GM19351 (cell line): ENCODE measurements at regions not wholly inside any gene's neighbourhood (a gene's known extent, or its start where the extent isn't known, plus 50 kb on each side); places are given as distances from the start of the nearest gene placed in this dataset.
"Not testable (repeated sequence)": the region's sequence is repeated elsewhere in the genome, so short reads cannot be mapped to it uniquely, and the experiment has no call there.

Experiments
- ATAC-seq: cut with Tn5 transposase; IDR thresholded peaks from one replicate; pipeline ENCODE4 v1.9.1; 2021; ENCODE audit warnings: mild to moderate bottlenecking, moderate library complexity; ENCODE audit not compliant: unreplicated experiment

GRCh38 chr3:150303768-150304167, 104.3 kb upstream of the TSC22D2 start:
- peak; percentile 55 for ATAC-seq

GRCh38 chr3:150302246-150302645, 105.9 kb upstream of the TSC22D2 start:
- no peak for ATAC-seq

- ATAC-seq, result no peak
These were observed 107.1 kb upstream of the TSC22D2 start for GRCh38 chr3:150300852-150301517.

DNA sequence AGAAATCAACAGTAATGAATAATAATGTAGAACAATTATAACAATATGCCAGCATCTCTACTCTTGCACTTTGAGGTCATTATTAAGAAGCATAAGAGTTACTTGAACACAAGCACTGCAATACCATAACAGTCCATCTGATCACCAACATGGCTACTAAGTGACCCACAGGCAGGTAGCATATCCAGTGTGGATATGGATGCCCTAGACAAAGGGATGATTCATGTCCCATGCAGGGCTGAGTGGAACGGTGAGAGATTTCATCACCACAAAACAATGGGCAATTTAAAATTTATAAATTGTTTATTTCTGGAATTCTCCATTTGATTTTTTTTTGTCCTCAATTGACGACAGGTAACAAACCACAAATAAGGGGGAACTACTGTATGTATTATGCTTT, 107.7 kb upstream of the TSC22D2 start:
- no peak for ATAC-seq

GRCh38 chr3:150299201-150299600, 108.9 kb upstream of the TSC22D2 start:
- no peak for ATAC-seq

DNA sequence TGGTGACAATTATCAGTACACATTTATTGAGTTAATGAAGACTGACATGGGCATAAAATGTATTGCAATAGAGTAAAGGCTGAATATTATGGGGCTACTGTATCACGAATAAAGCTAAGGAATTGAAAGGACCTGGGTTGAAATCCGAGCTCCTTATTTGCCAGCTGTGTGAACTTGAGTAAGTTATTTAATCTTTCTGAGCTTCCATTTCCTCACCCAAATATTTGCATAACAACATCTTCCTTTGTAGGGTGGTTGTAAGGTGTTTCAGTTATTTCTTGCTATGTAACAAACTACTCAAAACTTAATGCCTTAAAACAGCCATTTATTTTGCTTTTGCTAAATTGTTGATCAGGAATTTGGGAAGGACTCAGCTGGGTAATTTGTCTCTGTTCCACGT, 111.1 kb upstream of the TSC22D2 start:
- no peak for ATAC-seq

DNA sequence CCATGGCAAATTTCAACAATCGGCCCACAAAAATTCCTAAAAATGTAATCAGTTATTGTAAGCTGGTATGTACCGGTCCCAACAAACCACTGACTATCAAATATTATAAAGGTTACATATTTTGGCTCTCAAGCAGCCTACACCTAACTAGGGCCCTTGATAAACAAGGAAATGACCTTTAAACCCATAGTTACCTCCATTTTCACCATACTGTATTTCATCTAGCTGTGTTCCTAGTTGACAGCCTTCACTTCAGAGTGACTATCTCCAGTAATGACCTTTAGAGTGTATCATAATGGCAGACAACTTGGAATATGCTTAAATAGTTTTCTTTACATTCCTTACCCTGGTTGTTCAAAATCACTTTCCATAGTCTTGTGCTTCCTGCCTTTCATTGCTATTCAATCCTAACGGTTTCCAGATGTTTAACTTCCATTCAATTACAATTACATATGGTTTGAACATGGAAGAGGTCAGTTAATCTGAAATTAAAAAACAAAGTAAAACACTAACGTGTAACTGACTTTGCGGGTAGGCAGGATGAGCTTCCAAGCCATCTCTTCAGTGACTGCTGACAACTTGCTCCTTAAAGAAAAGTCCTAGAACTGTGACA, 111.9 kb upstream of the TSC22D2 start:
- no peak for ATAC-seq

- no peak for ATAC-seq
These were observed 114.6 kb upstream of the TSC22D2 start for GRCh38 chr3:150293401-150294001.

GRCh38 chr3:150292891-150293290, 115.2 kb upstream of the TSC22D2 start:
- no peak for ATAC-seq

DNA sequence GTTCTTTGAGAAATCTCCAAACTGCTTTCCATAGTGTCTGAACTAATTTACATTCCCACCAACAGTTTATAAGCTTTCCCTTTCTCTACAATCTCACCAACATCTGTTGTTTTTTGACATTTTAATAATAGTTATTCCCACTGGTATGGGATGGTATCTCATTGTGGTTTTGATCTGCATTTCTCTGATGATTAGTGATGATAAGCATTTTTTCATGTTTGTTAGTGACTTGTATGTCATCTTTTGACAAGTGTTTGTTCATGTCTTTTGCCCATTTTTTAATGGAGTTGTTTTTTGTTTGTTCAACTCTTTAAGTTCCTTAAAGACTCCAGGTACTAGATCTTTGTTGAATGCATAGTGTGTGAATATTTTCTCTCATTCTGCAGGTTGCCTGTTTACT, 116.6 kb upstream of the TSC22D2 start:
- ATAC-seq, result no peak

DNA sequence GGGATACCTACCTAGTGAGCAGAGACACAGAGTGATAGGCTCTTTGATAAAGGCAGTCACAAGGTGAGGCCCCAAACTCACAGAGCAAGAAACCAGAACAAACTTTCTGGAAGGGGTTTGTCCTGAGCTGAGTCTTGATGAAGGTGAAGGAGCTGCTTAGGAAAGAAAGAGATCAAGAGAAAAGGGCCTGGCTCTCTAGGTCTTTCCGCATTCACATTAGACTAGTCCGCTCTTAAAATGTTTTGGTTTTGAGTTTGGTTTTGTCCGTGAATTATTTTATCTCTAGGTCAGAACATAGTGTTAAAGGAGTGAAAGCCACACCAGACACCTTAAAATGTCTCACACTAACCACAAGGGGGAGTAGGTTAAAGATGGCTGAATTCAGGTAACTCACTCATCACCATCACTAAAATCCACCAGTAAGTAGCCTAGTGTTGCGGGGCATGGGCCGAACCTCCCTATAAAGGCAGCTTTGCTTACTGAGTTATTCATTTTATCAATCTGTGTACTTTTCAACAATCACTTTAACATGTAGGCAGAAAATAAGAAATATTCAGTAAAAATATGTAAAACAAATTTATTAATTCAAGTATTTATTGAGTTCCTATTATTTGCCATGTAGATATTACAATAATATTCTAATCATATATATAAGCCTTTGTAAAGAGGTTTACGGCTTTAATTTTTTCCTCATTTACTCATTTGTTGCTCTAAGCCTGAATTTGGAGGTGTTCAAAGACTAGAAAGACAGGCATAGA, 121.5 kb upstream of the TSC22D2 start:
- ATAC-seq, result peak; percentile 98

- ATAC-seq, result no peak
These were observed 122.5 kb upstream of the TSC22D2 start for GRCh38 chr3:150285601-150286000.

- no peak for ATAC-seq
These were observed 129.2 kb upstream of the TSC22D2 start for GRCh38 chr3:150278843-150279381.

DNA sequence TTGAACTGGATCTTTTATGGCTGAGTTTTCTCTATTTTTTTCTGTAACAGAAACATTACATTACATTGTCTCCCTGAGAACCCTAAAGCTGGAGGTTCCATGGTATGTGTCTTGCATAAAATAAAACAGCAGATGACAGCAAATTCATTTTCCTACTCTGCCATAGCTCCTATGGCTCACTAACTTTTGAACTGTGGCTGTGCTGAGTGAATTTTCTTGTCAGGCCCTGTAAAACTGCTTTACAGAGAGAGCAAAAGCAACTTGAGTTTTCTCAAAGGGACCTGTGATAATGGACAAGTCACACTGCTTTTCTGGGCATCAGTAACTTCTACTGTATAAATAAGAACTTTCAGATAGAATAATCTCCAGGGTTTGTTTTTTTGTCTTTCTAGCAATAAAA, 129.9 kb upstream of the TSC22D2 start:
- no peak for ATAC-seq

GRCh38 chr3:150277444-150277843, 130.7 kb upstream of the TSC22D2 start:
- ATAC-seq, result no peak

GRCh38 chr3:150275941-150276340, 132.2 kb upstream of the TSC22D2 start:
- no peak for ATAC-seq

- ATAC-seq, result no peak
These were observed 133.7 kb upstream of the TSC22D2 start for GRCh38 chr3:150274372-150274771.

GRCh38 chr3:150273396-150273795, 134.7 kb upstream of the TSC22D2 start:
- no peak for ATAC-seq

- no peak for ATAC-seq
These were observed 136.5 kb upstream of the TSC22D2 start for GRCh38 chr3:150271591-150271960.

- no peak for ATAC-seq
These were observed 137.1 kb upstream of the TSC22D2 start for GRCh38 chr3:150270883-150271590.

DNA sequence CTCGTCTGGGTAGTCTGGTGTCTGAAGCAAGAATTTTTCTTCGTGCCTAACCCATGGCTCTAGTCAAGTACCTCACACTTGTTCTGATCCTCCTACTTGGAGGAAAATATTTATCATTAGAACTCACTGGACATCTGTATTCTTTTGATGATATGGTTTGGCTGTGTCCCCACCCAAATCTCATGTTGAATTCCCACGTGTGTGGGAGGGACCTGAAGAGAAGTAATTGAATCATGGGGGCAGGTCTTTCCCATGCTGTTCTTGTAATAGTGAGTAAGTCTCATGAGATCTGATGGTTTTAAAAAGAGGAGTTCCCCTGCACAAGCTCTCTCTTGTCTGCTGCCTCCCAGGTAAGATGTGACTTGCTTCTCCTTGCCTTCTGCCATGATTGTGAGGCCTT, 137.7 kb upstream of the TSC22D2 start:
- not testable (repeated sequence) for ATAC-seq
